ENCODE measurements at regions not wholly inside any gene's neighbourhood (a gene's known extent, or its start where the extent isn't known, plus 50 kb on each side); places are given as distances from the start of the nearest gene placed in this dataset.

GRCh38 chr22:48340727-48341709 lies 1486.7 kb downstream of the BRD1 start:
- TF ChIP-seq YY2 (tag by site-specific recombination; IDR thresholded peaks at IDR 0.05) (no peak), CTCF (tag by site-specific recombination; IDR thresholded peaks at IDR 0.05) (no peak), PRDM2 (tag by site-specific recombination; IDR thresholded peaks at IDR 0.05; ENCODE audit: borderline replicate concordance) (no peak), ZBTB20 (tag by site-specific recombination; IDR thresholded peaks at IDR 0.05) (no peak), ZNF777 (tag by site-specific recombination; IDR thresholded peaks at IDR 0.05; ENCODE audit: borderline replicate concordance) (no peak), ZNF677 (tag by site-specific recombination; IDR thresholded peaks at IDR 0.05) (no peak), GLIS2 (tag by site-specific recombination; IDR thresholded peaks at IDR 0.05) (no peak), ZNF335 (tag by site-specific recombination; conservative IDR thresholded peaks at IDR 0.05) (no peak), ZNF23 (tag by site-specific recombination; IDR thresholded peaks at IDR 0.05; ENCODE audit: borderline replicate concordance) (no peak), ZNF558 (tag by site-specific recombination; IDR thresholded peaks at IDR 0.05) (no peak)
- TF ChIP-seq, protein P1, sequence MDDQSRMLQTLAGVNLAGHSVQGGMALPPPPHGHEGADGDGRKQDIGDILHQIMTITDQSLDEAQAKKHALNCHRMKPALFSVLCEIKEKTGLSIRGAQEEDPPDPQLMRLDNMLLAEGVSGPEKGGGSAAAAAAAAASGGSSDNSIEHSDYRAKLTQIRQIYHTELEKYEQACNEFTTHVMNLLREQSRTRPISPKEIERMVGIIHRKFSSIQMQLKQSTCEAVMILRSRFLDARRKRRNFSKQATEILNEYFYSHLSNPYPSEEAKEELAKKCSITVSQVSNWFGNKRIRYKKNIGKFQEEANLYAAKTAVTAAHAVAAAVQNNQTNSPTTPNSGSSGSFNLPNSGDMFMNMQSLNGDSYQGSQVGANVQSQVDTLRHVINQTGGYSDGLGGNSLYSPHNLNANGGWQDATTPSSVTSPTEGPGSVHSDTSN (CRISPR knock-in tag; IDR thresholded peaks at IDR 0.05) = no peak
